Activated T-cell treated with anti-CD3 and anti-CD28 coated beads for 4 hours (primary cell): ENCODE measurements at regions not wholly inside any gene's neighbourhood (a gene's known extent, or its start where the extent isn't known, plus 50 kb on each side); places are given as distances from the start of the nearest gene placed in this dataset.

ENCODE experiments used
- DNase-seq: peaks from one replicate; pipeline ENCODE4 v3.0.0-alpha.2; 2020

DNA sequence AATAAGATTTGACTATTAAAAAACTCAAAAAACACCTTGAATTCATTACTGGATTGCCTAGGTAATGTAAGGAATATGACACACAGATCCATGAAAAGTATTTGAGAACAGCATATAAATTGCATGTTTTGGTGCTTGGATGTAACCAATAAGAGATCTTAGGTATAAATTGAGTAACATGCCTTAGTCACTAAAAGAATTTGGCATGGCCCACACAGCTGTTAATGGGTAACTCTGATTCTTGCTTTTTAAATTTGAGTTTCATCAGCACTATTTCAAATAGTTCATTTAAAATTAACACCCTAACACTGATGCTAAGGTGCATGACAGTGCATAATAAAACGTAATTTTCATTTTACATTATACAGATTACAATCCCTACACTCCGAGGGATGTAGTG, 779.3 kb upstream of the WWC1 start:
- DNase-seq: no peak

DNA sequence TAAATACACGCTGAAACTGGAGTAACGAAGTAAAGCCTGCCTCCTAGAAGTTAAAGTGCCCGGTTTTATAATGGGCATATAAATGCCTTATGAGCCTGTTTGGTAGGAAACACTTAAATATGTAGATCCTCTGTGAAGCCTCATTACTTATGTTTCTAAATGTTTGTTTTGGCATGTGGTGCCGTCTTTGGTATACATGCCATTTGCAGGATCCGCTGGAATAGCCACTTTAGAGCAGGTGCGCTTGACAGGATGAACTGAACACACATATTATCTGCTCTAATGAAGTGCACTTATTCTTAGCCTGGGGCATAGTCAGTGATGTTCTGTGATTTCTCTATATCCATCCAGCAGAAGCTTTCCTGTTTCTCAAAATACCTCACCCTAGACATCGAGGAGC, 778.1 kb upstream of the WWC1 start:
- no peak for DNase-seq

DNA sequence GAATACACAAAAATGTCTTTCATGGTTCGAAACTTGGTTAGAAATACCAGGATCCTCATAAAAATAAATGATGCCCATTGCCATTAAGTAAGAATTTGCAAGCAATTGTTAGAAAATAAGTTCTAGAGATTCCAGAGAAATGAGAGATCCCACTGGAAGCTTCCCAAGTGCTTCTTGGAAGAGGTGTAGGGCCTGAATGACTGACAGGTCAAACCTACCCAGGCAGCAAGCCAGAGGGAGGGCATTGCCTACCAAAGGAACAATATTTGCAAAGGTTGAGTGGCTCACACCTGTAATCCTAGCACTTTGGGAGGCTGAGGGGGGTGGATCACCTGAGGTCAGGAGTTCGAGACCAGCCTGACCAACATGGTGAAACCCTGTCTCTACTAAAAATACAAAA, 777.0 kb upstream of the WWC1 start:
- DNase-seq: no peak

DNA sequence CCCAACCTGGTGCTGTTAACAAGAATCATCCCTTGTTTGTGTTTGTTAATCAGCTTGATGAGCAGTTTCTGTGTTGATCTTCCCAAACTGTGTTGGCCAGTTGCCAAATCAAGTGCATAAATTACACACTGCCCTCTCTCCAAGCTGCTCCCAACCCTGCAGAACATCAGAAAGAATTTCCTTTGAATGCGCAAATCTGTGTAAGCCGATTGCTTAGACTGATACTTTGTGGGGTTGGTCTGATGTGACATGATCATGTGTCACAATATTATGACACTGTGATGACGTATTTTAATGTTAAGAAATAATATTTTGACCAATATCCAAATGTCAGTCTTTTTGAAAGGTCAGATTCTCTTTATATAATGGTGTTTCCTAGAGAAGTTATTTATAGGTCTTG, 766.4 kb upstream of the WWC1 start:
- DNase-seq: no peak

- DNase-seq: no peak
Measured at GRCh38 chr5:167528651-167529050, 762.8 kb upstream of the WWC1 start.

DNA sequence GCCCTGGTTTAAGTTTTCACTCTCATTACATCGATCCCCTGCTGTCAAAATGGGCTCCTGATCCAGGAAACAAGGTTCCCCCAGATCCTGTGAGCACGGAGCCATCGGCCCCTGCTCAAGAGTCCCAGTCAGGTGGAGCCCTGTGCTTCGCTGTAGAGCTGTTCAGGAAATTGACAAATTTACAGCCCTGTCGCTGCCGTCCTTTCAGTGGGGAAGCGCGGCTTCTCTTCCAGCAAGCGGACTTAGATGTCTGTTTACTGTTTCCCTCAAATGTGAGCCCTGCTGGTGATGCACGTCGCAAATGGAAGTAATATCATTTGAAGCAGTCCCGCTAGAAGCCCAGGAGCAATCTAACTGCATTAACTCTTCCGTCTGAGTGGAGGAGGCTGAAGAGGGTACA, 760.9 kb upstream of the WWC1 start:
- no peak for DNase-seq

DNA sequence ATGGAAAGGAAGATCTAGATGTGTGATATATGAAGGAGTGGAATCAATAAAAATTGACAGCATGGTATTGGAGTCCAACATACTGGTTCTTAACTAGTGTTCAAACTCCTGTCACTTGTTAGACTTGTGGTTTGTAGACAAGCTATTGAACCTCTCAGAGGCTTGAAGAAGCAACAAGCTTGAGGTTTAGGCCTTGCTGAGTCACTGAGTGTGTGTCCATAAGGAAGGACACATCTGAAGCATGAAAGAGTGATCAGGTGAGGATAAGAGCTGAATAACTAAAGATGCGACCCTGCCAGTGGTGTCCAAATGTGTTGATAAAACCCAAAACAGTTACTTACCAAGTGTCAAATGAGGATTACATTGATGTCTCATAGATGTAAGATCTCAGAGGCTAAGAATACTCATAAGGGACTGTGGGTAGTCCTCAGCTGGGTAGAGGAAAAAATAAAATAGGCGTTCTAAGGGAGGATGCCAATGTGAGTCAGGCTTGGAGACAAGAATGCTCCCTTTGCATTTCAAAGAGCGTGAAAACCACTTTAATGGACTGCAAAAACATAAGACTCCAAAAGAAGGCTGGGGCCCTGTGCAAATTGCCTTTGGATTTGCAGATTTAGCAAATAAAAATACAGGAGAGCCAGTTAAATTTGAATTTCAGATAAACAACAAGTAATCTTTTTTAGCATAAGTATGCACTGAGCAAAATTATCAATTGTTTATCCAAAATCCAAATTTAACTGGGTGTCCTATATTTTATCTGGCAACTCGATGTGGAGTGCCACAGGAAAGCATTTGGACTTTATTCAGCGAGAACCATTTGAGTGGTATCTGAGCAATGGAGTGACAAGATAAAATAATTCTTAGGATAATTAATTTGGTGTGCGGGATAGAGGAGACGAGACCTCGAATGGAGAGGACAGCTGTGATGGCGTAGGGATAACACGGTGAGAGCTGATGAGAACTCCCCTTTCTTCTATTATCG, 757.3 kb upstream of the WWC1 start:
- DNase-seq: no peak

GRCh38 chr5:167539747-167540146, 751.7 kb upstream of the WWC1 start:
- no peak for DNase-seq

DNA sequence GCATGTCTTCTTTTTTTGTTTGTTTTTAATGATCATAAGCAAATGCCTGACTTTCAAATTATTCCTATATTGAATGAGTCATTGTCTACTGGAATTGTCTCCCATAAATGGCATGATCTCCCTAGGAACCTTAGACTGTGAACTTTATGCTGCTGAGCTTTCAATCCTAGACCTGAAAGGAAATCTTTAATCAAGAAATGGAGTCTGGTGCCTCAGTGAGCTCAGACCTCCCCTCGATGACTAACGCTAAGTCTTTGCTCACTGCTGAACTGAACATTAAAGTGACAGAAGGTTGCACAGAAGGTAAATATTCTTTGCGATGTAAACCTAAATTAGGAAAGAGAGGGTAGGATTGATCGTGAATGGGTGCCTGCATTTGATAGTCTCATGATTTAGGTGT, 745.2 kb upstream of the WWC1 start:
- no peak for DNase-seq

- no peak for DNase-seq
Measured at GRCh38 chr5:167552356-167552755, 739.1 kb upstream of the WWC1 start.

DNA sequence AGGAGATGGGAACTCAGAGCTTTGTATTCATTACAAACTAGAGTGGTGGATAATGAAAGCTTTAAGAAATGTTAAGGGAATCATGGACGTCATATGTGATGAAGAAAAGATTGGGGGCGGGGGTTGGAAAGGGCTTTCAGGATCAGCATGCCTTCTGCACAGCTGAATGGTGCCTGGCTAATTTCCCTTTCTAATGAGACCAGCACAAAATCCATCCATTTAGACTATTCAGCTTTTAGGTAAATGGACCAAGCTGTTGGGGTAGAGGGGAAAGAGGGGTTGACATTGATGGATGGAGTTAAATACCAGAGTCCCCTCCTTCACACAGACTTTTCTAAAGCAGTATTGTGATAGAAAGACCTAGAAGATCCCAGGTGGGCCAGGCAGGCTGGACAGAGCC, 737.9 kb upstream of the WWC1 start:
- DNase-seq: no peak

GRCh38 chr5:167554564-167555290, 736.7 kb upstream of the WWC1 start:
- no peak for DNase-seq

DNA sequence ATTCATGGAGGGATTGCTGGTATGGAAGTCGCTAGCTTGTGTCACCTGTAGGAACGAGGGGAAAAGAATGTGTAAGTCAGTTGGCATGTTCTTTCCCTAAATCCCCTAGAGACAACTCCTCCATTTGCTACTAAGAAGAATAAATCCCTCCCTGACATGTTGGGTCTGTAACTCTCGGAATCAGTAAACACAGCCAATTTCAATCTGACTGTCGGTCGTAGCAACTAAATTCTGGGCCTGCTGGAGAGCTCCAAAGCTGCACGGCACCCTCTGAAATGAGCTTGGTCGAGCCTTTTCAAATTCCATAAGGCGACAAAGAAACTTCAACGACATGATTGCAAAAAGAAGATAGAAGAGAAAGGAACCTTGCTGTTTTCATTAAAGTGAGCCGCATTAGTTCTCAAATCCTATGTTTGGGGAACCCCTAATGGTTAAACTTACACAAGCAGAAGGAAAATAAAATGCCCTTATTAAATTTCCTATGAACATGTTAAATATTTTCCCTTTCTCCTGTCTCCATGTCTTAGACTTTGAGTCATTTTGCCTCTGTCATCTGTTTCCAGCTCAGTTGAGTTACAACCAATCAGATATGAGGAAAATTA, 735.8 kb upstream of the WWC1 start:
- no peak for DNase-seq

- no peak for DNase-seq
Measured at GRCh38 chr5:167557359-167557758, 734.1 kb upstream of the WWC1 start.

GRCh38 chr5:167561796-167562195, 729.6 kb upstream of the WWC1 start:
- DNase-seq: no peak

- no peak for DNase-seq
Measured at GRCh38 chr5:167564275-167564674, 727.2 kb upstream of the WWC1 start.

DNA sequence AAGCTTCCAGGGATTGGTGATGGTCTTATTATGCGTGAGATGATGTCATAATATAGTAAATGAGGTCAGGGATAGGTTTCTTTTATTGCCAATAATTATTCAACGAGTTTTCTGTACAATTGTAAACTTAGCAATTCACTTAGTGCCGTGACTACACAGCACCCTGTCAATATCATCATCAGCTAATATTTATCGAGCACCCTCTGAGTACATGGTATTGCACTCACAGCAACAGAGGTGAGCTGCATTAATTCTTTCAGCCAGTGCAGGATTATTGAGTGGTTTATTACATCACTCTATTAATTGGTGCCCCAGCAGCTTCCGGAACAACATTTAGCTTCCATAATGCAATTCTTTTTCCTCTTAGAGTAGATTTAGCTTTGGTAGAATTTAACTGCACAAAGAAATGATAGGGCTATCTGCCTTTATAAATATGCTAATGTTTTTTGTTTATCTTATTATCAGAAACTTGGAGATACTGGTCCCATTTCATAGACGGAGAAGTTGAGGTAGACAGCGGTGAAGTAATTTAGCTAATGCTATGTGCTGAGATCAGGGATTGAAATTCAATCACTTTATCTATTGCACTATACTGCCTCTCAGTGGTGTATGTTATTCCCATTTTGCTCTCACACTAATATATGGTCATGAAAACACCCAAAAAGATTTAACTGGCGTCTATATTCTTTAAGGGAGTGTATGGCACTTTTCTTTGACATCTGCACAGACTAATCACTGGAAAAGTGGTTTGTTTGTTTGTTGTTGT, 726.1 kb upstream of the WWC1 start:
- no peak for DNase-seq

DNA sequence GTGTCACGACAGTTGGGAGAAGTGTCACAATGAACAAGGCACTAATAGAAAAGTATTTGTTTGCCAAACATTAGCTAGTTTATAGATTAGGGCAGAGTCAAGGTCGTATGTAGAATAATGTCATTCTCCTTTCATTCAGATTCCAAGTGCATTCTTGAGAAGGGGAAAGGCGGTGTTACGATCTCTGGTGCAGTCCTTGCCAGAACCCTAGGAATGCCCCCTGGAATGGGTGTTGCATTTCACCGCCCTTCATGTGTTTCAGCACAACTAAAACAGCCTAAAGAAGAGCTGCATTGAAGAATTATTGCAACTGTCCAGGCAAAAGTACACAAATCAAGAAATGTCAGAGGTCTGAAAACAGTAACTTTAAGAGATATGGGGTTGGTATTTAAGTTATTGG, 721.0 kb upstream of the WWC1 start:
- no peak for DNase-seq

- DNase-seq: no peak
Measured at GRCh38 chr5:167571824-167572223, 719.6 kb upstream of the WWC1 start.

- DNase-seq: no peak
Measured at GRCh38 chr5:167573370-167574127, 717.9 kb upstream of the WWC1 start.

DNA sequence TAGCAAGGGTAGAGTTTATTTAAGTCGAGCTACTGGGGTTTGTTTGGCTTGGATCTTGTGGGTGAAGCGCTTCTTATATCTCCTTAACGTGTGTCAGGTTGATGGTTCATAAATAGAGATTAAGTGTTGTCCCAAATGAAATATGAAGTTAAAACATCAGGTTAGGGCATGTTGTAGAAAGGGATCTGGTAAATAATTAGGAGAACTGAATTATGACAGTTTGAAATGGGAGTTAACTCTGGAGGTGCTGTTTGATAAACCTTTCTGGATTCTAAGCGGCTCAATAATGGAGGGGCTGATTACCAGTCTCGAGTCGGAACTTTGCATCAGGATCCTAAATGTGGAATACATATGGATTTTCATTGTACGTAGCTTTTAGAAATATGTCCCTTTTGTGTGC, 717.0 kb upstream of the WWC1 start:
- DNase-seq: no peak

DNA sequence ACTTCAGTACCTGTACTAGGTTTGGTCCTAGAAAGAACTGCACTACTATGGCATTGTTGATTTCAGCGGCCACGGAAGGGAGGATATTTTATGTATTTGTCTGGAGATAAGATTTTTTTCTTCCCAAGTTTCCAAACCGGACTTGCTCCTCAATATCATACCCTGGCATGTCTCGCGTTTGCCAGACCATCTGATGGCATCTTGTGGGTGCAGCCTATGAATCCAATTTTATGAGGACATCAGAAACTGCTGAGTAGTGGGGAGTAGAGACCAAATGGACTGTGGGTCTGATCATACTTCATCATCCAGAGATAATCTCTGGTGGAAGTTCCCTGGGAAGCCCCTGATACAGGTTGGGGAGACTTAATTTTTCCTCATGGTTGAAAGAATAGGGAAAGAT, 716.1 kb upstream of the WWC1 start:
- DNase-seq: no peak
